Body of pancreas (tissue), 4 donors: ENCODE measurements at regions not wholly inside any gene's neighbourhood (a gene's known extent, or its start where the extent isn't known, plus 50 kb on each side); places are given as distances from the start of the nearest gene placed in this dataset.

Experiments
- ATAC-seq: fragments of 150-250 bp; one replicate; pipeline ENCODE4 v1.9.1; 2016
- DNase-seq, 4 donors: peaks; one replicate each; pipeline ENCODE4 v3.0.0-alpha.2; 2019
- H3K27ac ChIP-seq, 4 donors: fragments of 200-600 bp; sonication (generic); 1 replicate in 3 of 4; 2 replicates in 1 of 4; pipeline versions ENCODE4 v1.5.1 to v1.6.1; 2016 to 2019; ENCODE audit warnings: mild to moderate bottlenecking in 1 of 4, mixed read lengths in 1 of 4, moderate library complexity in 1 of 4
- H3K27me3 ChIP-seq, 2 donors: fragments of 200-600 bp; sonication (generic); one replicate each; pipeline ENCODE4 v1.6.0; 2016; ENCODE audit warnings: mild to moderate bottlenecking in 1 of 2
- H3K36me3 ChIP-seq, 2 donors: fragments of 200-600 bp; sonication (generic); replicated peaks in 1 of 2; 2 replicates each; pipeline ENCODE4 v1.5.1; 2016; ENCODE audit warnings: low read depth in 2 of 2; ENCODE audit not compliant: insufficient read depth in 1 of 2
- H3K4me1 ChIP-seq: fragments of 200-600 bp; sonication (generic); one replicate; pipeline ENCODE4 v1.6.0; 2016
- H3K4me3 ChIP-seq, 2 donors: fragments of 200-600 bp; sonication (generic); 1 replicate in 1 of 2; 2 replicates in 1 of 2; pipeline ENCODE4 v1.5.1; 2016 to 2019
- H3K9me3 ChIP-seq, 3 donors: fragments of 200-600 bp; sonication (generic); 1 replicate in 2 of 3; 2 replicates in 1 of 3; pipeline ENCODE4 v1.5.1; 2016
- CTCF ChIP-seq, 7 experiments: fragments of 450-650 bp in 4 of 7; fragments of 200-600 bp in 3 of 7; sonication (generic) in 3 of 7; IDR thresholded peaks; one replicate each; pipeline ENCODE4 v1.5.1; 2016 to 2019; ENCODE audit warnings: antibody characterized with exemption in 7 of 7
- POLR2A ChIP-seq, 3 donors: fragments of 450-650 bp; IDR thresholded peaks; one replicate each; pipeline ENCODE4 v1.6.1; 2016; ENCODE audit warnings: antibody characterized with exemption in 3 of 3, mild to moderate bottlenecking in 2 of 3
- WGBS, 2 donors: methylation state at CpG; one replicate each; pipeline ENCODE4 v1.1.5; 2017; 5-methylcytosine and 5-hydroxymethylcytosine counted together
- intact Hi-C: fragments of 100-400 bp; cut with DNase I; formaldehyde crosslinking; loops from one replicate; pipeline ENCODE4 v1.15.1; 2023

- intact Hi-C loops: no loop called here
- Histone ChIP-seq H3K4me1 (no peaks in the 10 kb centered on the region), H3K27me3 (no peaks in the 10 kb centered on the region), H3K9me3 (no peaks in the 10 kb centered on the region), H3K4me3 (no peak overlapping the region), H3K27ac (peak overlapping the region in 1 of 4 donors; percentile 47), H3K36me3 (no peaks in the 10 kb centered on the region)
- DNase-seq: no peak
- no peak for ATAC-seq
- TF ChIP-seq CTCF (IDR thresholded peaks at IDR 0.05) (no peak), POLR2A (IDR thresholded peaks at IDR 0.05) (no peak)
- 51 to 70% methylated on average over 12 of the region's 12 CpGs for whole genome bisulfite sequencing, 2 donors
These were observed 214.6 kb upstream of the NFIA start for GRCh38 chr1:60867782-60868181.

DNA sequence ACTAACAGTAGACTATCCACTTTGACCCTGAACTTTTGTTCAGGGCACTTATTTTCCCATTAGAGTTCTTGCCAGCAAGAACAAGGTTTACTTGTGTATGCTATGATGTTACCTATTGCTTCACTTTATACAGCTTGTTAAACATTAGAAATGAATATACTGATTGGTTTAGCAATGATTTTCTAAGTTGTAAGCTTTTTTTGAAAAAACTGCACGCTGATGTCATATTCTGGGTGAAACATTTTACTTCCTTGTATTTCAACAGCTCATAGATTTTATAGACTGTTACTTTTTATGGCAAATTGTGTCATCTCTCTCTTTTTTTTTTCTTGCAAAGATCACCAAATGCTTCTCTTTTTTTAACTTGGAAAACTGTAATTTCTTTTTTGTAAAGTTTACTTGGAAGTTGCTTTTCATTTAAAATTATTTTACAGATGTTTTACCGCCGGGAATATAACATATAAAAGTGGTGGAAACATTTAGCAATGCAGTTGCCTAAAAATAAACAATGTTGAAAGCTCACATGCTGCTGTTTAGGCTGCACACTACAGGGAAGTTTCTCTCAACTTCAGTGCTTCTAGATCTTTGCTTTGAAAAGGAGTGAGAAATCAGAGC, 215.3 kb upstream of the NFIA start:
- H3K36me3 ChIP-seq: no peaks in the 10 kb centered on the region

GRCh38 chr1:60866226-60866900, 216.0 kb upstream of the NFIA start:
- no peak for TF ChIP-seq POLR2A (IDR thresholded peaks at IDR 0.05)
- no peak for TF ChIP-seq CTCF (IDR thresholded peaks at IDR 0.05)
- Histone ChIP-seq H3K9me3 (no peaks in the 10 kb centered on the region), H3K27ac (peak overlapping the region in 3 of 4 donors; percentile 33 to 47 (median 44)), H3K4me3 (no peak overlapping the region), H3K36me3 (no peaks in the 10 kb centered on the region), H3K4me1 (no peaks in the 10 kb centered on the region), H3K27me3 (no peaks in the 10 kb centered on the region)
- WGBS, 2 donors: 31 to 34% methylated on average over 13 of the region's 13 CpGs
- intact Hi-C loops: no loop called here
- DNase-seq: no peak
- peak; percentile 40 for ATAC-seq

More for the DNA sequence above, 215.3 kb upstream of the NFIA start:
- 31 to 50% methylated on average over 3 of the region's 3 CpGs for WGBS, 2 donors
- peak overlapping the region in 3 of 4 donors; percentile 33 to 47 (median 44) for H3K27ac ChIP-seq
- TF ChIP-seq CTCF (IDR thresholded peaks at IDR 0.05) (no peak), POLR2A (IDR thresholded peaks at IDR 0.05) (no peak)
- H3K4me3 ChIP-seq: no peak overlapping the region
- intact Hi-C loops: no loop called here
- H3K27me3 ChIP-seq: no peaks in the 10 kb centered on the region
- H3K9me3 ChIP-seq: no peaks in the 10 kb centered on the region
- ATAC-seq (peak; percentile 85), DNase-seq (no peak)
- no peaks in the 10 kb centered on the region for H3K4me1 ChIP-seq

GRCh38 chr1:60865166-60865565, 217.2 kb upstream of the NFIA start:
- Histone ChIP-seq H3K36me3 (no peaks in the 10 kb centered on the region), H3K4me3 (no peak overlapping the region), H3K27me3 (no peaks in the 10 kb centered on the region), H3K4me1 (no peaks in the 10 kb centered on the region), H3K27ac (no peak overlapping the region), H3K9me3 (no peaks in the 10 kb centered on the region)
- 74 to 80% methylated on average over 8 of the region's 8 CpGs for WGBS, 2 donors
- DNase-seq (no peak), ATAC-seq (no peak)
- intact Hi-C loops: no loop called here
- no peak for TF ChIP-seq CTCF (IDR thresholded peaks at IDR 0.05)
- TF ChIP-seq POLR2A (IDR thresholded peaks at IDR 0.05): no peak

DNA sequence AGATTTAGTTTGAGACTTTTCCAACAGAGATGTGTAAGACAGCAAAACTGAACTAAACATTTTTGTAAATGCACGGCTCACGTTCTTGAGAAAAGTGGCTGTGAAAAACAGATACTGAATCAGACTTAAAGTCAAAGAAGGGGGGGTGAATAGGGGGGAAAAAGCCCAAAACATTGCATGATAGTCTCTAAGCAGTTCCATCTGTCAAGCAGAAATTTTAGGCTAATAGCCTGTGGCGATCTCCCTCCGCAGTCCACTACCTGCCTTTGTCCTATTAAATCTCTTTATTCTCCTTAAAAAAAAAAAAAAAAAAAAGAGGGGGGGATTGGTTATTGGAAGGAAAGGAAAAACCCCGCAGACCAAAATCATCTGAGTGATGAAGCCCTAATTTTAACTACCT, 217.6 kb upstream of the NFIA start:
- H3K4me1 ChIP-seq: no peaks in the 10 kb centered on the region
- no peak overlapping the region for H3K4me3 ChIP-seq
- no peaks in the 10 kb centered on the region for H3K27me3 ChIP-seq
- H3K9me3 ChIP-seq: no peaks in the 10 kb centered on the region
- H3K36me3 ChIP-seq: no peaks in the 10 kb centered on the region
- TF ChIP-seq POLR2A (IDR thresholded peaks at IDR 0.05): no peak
- TF ChIP-seq CTCF (IDR thresholded peaks at IDR 0.05): no peak
- no peak overlapping the region for H3K27ac ChIP-seq
- DNase-seq (no peak), ATAC-seq (no peak)
- 82 to 85% methylated on average over 5 of the region's 5 CpGs for WGBS, 2 donors
- intact Hi-C loops: no loop called here
